Stimulated activated CD8-positive, alpha-beta memory T cell treated with anti-CD3 and anti-CD28 coated beads, Interleukin-2, amount 100 ng/mL, for 48 hours (primary cell): ENCODE measurements at regions not wholly inside any gene's neighbourhood (a gene's known extent, or its start where the extent isn't known, plus 50 kb on each side); places are given as distances from the start of the nearest gene placed in this dataset.
"Not testable (repeated sequence)": the region's sequence is repeated elsewhere in the genome, so short reads cannot be mapped to it uniquely, and the experiment has no call there.

Experiments
- DNase-seq, 2 donors: peaks; one replicate each; pipeline ENCODE4 v3.0.0-alpha.2; 2020; ENCODE audit warnings: low read depth in 2 of 2

DNA sequence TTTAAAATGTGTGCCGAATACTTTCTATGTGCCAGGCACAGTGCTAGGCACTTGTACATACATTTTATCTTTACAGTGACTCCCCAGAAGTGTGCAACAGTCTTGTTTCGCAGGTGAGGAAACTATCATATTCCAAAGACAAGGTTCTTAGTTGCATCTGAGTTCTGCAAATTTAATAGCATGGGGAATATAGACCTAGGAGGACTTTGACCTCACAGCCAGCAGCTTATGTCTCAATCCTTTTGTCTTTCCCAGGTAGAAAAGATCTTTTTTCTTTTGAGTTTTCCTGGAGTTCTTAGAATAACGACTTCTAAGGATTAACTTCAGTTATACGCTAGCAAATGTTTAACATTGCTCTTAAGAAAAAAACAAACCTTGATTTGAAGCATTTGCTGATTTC lies 482.8 kb upstream of the ZMIZ1 start:
- DNase-seq: no peak

- no peak for DNase-seq
Observed at GRCh38 chr10:78588194-78588811, 480.5 kb upstream of the ZMIZ1 start.

- no peak for DNase-seq
Observed at GRCh38 chr10:78589687-78590086, 479.1 kb upstream of the ZMIZ1 start.

- no peak for DNase-seq
Observed at GRCh38 chr10:78591066-78591465, 477.7 kb upstream of the ZMIZ1 start.

GRCh38 chr10:78594559-78595268 lies 474.1 kb upstream of the ZMIZ1 start:
- no peak for DNase-seq

- no peak for DNase-seq
Observed at GRCh38 chr10:78595269-78595619, 473.5 kb upstream of the ZMIZ1 start.

- DNase-seq: no peak
Observed at GRCh38 chr10:78596556-78596955, 472.2 kb upstream of the ZMIZ1 start.

GRCh38 chr10:78597796-78598555 lies 470.8 kb upstream of the ZMIZ1 start:
- no peak for DNase-seq

- no peak for DNase-seq
Observed at GRCh38 chr10:78599122-78599853, 469.5 kb upstream of the ZMIZ1 start.

- no peak for DNase-seq
Observed at GRCh38 chr10:78600121-78600665, 468.6 kb upstream of the ZMIZ1 start.

DNA sequence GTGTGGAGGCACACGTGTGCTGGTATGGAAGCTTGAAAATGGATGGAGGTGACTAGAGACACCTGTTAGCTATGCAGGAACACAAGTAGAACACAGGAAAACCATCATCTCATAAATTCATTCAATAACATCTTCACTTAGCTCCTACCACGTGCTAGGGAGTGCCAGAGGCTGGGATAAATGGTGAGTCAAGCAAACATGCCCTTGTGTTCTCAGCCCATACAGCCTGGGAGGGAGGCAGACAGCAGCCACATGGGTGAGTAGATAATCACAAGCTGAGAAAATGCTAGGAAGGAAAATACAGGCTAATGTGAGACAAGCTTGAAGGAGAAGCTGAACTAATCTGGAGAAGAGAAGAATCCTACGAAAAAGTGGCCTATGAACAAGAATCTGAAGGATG lies 468.0 kb upstream of the ZMIZ1 start:
- DNase-seq: no peak

GRCh38 chr10:78602201-78602932 lies 466.4 kb upstream of the ZMIZ1 start:
- DNase-seq: peak; percentile 25 to 40

DNA sequence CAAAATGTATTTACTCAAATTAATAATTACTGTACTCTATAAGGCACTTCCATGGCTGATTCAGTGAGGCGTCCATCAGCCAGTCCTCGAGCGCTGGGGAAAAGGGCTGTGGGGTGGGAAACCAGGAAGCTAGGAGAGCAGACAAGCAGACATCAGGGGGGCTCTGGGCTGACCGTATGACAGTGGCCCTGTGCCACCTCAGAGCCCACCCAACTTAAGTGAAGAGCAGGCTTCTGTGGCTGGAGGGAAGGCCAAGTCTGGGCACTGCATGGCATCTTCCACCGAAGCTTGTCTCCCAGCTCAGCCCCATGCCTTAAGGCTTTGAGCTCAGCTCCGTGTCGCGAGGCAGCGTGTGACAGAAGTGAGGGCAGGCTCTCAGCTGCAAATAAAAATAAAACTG lies 464.5 kb upstream of the ZMIZ1 start:
- DNase-seq: no peak

DNA sequence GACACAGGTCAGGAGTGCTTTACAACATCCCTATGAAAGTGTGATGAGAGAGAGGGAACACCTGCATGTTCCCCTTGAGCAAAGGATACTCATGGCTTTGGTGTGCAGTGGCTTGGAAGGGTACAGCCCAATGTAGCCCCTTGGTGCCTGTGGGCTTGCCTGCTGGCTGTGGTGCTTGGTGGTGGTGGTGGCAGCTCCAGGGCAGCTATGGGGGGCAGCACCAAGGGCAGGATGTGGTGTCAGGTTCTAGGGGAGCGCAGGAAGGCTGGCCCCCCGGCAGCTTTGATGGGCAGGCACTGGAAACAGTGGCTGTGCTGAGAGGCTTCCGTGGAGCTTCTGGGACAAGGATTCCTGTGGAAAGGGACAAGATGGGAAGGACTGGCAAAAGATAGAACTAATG lies 464.0 kb upstream of the ZMIZ1 start:
- no peak for DNase-seq

DNA sequence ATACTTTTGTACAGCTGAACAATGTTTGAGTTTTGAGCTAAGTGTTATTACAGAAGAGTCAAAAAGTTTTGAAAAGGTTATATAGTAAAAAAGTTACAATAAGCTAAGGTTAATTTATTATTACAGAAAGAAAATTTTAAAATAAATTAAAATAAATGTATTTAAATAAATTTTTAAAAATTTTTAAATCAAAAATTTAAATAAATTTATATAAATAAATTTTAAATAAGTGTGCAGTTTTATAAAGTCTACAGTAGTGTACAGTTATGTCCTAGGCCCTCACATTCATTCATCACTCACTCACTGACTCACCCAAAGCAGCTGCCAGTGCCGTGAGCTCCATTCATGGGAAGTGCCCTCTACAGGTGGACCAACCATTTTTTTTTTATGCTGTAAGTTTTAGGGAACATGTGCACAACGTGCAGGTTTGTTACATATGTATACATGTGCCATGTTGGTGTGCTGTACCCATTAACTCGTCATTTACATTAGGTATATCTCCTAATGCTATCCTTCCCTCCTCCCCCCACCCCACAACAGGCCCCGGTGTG lies 462.9 kb upstream of the ZMIZ1 start:
- no peak for DNase-seq

- not testable (repeated sequence) for DNase-seq
Observed at GRCh38 chr10:78606766-78607165, 462.0 kb upstream of the ZMIZ1 start.

GRCh38 chr10:78609976-78610375 lies 458.8 kb upstream of the ZMIZ1 start:
- no peak for DNase-seq

- DNase-seq: no peak
Observed at GRCh38 chr10:78613132-78613531, 455.6 kb upstream of the ZMIZ1 start.

- DNase-seq: no peak
Observed at GRCh38 chr10:78614267-78614666, 454.5 kb upstream of the ZMIZ1 start.

DNA sequence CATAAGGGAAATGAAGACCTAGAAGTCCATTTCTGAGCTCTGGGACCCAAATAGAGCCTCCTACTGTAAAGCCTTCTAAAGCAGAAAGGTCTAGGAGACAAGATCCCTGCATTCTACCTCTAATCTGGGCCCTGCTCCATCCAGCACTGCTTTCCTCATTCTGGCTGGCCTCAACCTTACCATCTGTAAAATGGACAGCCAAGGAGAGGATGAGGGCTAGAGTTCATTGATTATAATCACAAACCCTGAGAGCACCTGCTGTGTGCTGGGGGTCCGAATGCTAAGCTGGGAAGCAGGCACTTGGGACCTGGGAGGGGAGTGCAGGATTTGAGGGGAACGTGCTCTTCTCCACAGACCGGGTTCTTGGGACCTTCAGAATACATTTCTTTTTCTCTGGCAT lies 454.0 kb upstream of the ZMIZ1 start:
- no peak for DNase-seq

DNA sequence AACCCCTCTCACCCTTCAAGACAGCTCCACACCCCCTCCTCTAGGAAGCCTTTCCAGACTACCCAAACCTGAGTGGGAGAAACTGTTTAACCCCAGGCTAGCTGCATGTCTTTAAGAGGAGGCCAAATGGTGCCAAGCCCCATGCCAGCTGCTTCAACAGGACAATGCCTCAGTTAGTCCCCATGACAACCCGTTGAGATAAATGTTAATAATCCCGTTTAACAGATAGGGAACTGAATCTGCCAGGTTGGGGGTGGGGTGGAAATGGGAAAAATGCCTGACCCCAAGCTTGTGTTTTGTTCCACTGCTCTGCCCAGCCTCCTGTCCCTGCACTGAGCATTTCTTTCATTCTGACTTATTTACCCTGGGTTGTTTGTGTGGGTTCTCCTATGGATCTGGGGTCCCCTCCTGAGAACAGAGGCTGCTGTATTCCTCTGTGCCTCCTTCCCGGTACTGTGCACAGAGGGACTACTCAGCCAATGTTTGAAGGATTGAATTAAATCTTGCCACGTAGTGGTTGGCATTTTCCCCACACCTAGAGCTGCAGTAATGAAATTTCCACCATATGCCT lies 452.6 kb upstream of the ZMIZ1 start:
- no peak for DNase-seq
